PC-3 (cell line): ENCODE measurements at regions not wholly inside any gene's neighbourhood (a gene's known extent, or its start where the extent isn't known, plus 50 kb on each side); places are given as distances from the start of the nearest gene placed in this dataset.

Source experiments
- ATAC-seq: fragments of 200-7000 bp; cut with Tn5 transposase; 2 replicates; pipeline ENCODE4 v1.9.1; 2020; ENCODE audit warnings: mild to moderate bottlenecking, moderate library complexity
- BruUV-seq: library from RNA; stranded (reverse); fragments of 400-500 nt; replicated peaks from 2 replicates; lab custom pipeline; 2021; lab: Mats Ljungman, UMichigan
- CTCF ChIA-PET: fragments of 300-600 bp; sonication (Branson Sonifier 250); formaldehyde crosslinking; loops from one replicate; lab custom pipeline; 2022; ENCODE audit warnings: antibody characterized with exemption; lab: Charles Lee
- POLR2A ChIA-PET: fragments of 300-600 bp; sonication (Branson Sonifier 250); formaldehyde crosslinking; loops from one replicate; lab custom pipeline; 2022; ENCODE audit warnings: antibody characterized with exemption; ENCODE audit not compliant: unreplicated experiment; lab: Charles Lee
- DNase-seq: peaks from one replicate; pipeline ENCODE4 v3.0.0-alpha.2; 2015
- H2AFZ ChIP-seq: fragments of 300-600 bp; sonication (generic); 2 replicates; pipeline ENCODE4 v1.6.0; 2016; ENCODE audit warnings: antibody characterized with exemption, low read length
- H3F3A ChIP-seq: fragments of 300-600 bp; sonication (generic); one replicate; pipeline ENCODE4 v1.6.0; 2017; ENCODE audit warnings: antibody characterized with exemption, low read length, control low read depth, mild to moderate bottlenecking; ENCODE audit not compliant: unreplicated experiment
- H3K27ac ChIP-seq: fragments of 300-600 bp; sonication (generic); 2 replicates; pipeline ENCODE4 v1.5.1; 2016; ENCODE audit warnings: mild to moderate bottlenecking, low read length
- H3K27me3 ChIP-seq: fragments of 300-600 bp; sonication (generic); 2 replicates; pipeline ENCODE4 v1.6.1; 2016; ENCODE audit warnings: low read length, mixed read lengths
- H3K36me3 ChIP-seq: fragments of 300-600 bp; sonication (generic); 2 replicates; pipeline ENCODE4 v1.6.1; 2016; ENCODE audit warnings: low read depth, mixed run types, low read length, mixed read lengths
- H3K4me1 ChIP-seq: fragments of 300-600 bp; sonication (generic); 2 replicates; pipeline ENCODE4 v1.5.1; 2016; ENCODE audit warnings: low read length; ENCODE audit not compliant: insufficient read depth
- H3K4me2 ChIP-seq: fragments of 300-600 bp; sonication (generic); 2 replicates; pipeline ENCODE4 v1.6.0; 2016; ENCODE audit warnings: low read length
- H3K4me3 ChIP-seq: fragments of 300-600 bp; sonication (generic); 2 replicates; pipeline ENCODE4 v1.5.1; 2016; ENCODE audit warnings: mild to moderate bottlenecking, low read length, mixed read lengths
- H3K79me2 ChIP-seq: fragments of 300-600 bp; sonication (generic); 2 replicates; pipeline ENCODE4 v1.6.1; 2017; ENCODE audit warnings: low read length, mixed read lengths
- H3K9ac ChIP-seq: fragments of 300-600 bp; sonication (generic); 2 replicates; pipeline ENCODE4 v1.6.0; 2016; ENCODE audit warnings: mild to moderate bottlenecking, low read length
- H3K9me2 ChIP-seq: fragments of 300-600 bp; sonication (generic); replicated peaks from 2 replicates; pipeline ENCODE4 v1.6.1; 2016; ENCODE audit warnings: mixed run types, low read length, mixed read lengths
- H3K9me3 ChIP-seq: fragments of 300-600 bp; sonication (generic); 2 replicates; pipeline ENCODE4 v1.6.1; 2016; ENCODE audit warnings: low read length, mixed read lengths
- H4K20me1 ChIP-seq: fragments of 300-600 bp; sonication (generic); 2 replicates; pipeline ENCODE4 v1.6.1; 2016; ENCODE audit warnings: low read length, mixed read lengths
- CTCF ChIP-seq: fragments of 300-600 bp; sonication (generic); conservative IDR thresholded peaks from 2 replicates; pipeline ENCODE4 v1.5.1; 2017; ENCODE audit warnings: antibody characterized with exemption, low read depth, mild to moderate bottlenecking, low read length
- EZH2 ChIP-seq: fragments of 300-600 bp; sonication (generic); IDR thresholded peaks from one replicate; pipeline ENCODE4 v1.6.1; 2017; ENCODE audit warnings: antibody characterized with exemption, mild to moderate bottlenecking, low read length; ENCODE audit not compliant: unreplicated experiment
- EZH2phosphoT487 ChIP-seq: fragments of 300-600 bp; sonication (generic); IDR thresholded peaks from 2 replicates; pipeline ENCODE4 v1.6.1; 2018; ENCODE audit warnings: mild to moderate bottlenecking, antibody characterized with exemption, low read length, borderline replicate concordance
- intact Hi-C: fragments of 100-400 bp; cut with micrococcal nuclease; formaldehyde crosslinking; loops from 2 replicates; pipeline ENCODE4 v1.9.0; 2023

- H3K9me2 ChIP-seq: no peaks in the 10 kb centered on the region
- DNase-seq (no peak), ATAC-seq (no peak)
- no TSS peak for BruUV-seq
- H3K9me3 ChIP-seq: no peaks in the 10 kb centered on the region
- no peaks in the 10 kb centered on the region for H3K79me2 ChIP-seq
- no peak overlapping the region for H2AFZ ChIP-seq
- POLR2A ChIA-PET: no interaction called here
- no peak overlapping the region for H3K4me3 ChIP-seq
- H3F3A ChIP-seq: no peaks in the 10 kb centered on the region
- H3K4me1 ChIP-seq: no peaks in the 10 kb centered on the region
- H3K27me3 ChIP-seq: peaks cover 32% of the 10 kb centered on the region
- no peak overlapping the region for H3K4me2 ChIP-seq
- no peak overlapping the region for H3K9ac ChIP-seq
- CTCF ChIA-PET: no interaction called here
- intact Hi-C loops: no loop called here
- TF ChIP-seq CTCF (no peak), EZH2phosphoT487 (no peak), EZH2 (no peak)
- no peaks in the 10 kb centered on the region for H4K20me1 ChIP-seq
- no peak overlapping the region for H3K27ac ChIP-seq
- no peaks in the 10 kb centered on the region for H3K36me3 ChIP-seq
Observed at GRCh38 chr15:72840114-72840513, 56.6 kb upstream of the ADPGK start.

GRCh38 chr15:72838311-72838731, 54.8 kb upstream of the ADPGK start:
- no peak overlapping the region for H3K27ac ChIP-seq
- no peak for ATAC-seq
- H3K9me2 ChIP-seq: no peaks in the 10 kb centered on the region
- no peak overlapping the region for H3K9ac ChIP-seq
- H3K4me1 ChIP-seq: no peaks in the 10 kb centered on the region
- BruUV-seq: no TSS peak
- intact Hi-C loops: no loop called here
- H3F3A ChIP-seq: no peaks in the 10 kb centered on the region
- H3K36me3 ChIP-seq: no peaks in the 10 kb centered on the region
- H3K4me3 ChIP-seq: no peak overlapping the region
- CTCF ChIA-PET: no interaction called here
- DNase-seq: no peak
- no peak overlapping the region for H3K4me2 ChIP-seq
- no peaks in the 10 kb centered on the region for H4K20me1 ChIP-seq
- H2AFZ ChIP-seq: no peak overlapping the region
- POLR2A ChIA-PET: no interaction called here
- TF ChIP-seq EZH2 (no peak), CTCF (no peak), EZH2phosphoT487 (no peak)
- H3K27me3 ChIP-seq: peaks cover 35% of the 10 kb centered on the region
- H3K79me2 ChIP-seq: no peaks in the 10 kb centered on the region
- no peaks in the 10 kb centered on the region for H3K9me3 ChIP-seq

GRCh38 chr15:72836676-72837330, 53.2 kb upstream of the ADPGK start:
- POLR2A ChIA-PET: interaction anchor here (0.7 kb wide), 1 partner anchor 1073 kb away, joined by 4 read pairs; no protein-coding TSS in a partner anchor
- ATAC-seq: no peak
- CTCF ChIA-PET: interaction anchor here (0.5 kb wide), 1 partner anchor 211 kb away, joined by 7 read pairs; no protein-coding TSS in a partner anchor

More at GRCh38 chr15:72836676-72837330, 53.2 kb upstream of the ADPGK start:
- Histone ChIP-seq H4K20me1 (no peaks in the 10 kb centered on the region), H3F3A (no peaks in the 10 kb centered on the region), H3K79me2 (no peaks in the 10 kb centered on the region), H3K36me3 (no peaks in the 10 kb centered on the region), H3K9me3 (no peaks in the 10 kb centered on the region), H3K27me3 (peaks cover 40% of the 10 kb centered on the region), H3K4me1 (no peaks in the 10 kb centered on the region), H3K4me3 (no peak overlapping the region), H3K27ac (no peak overlapping the region), H3K9me2 (no peaks in the 10 kb centered on the region), H2AFZ (no peak overlapping the region), H3K4me2 (no peak overlapping the region), H3K9ac (no peak overlapping the region)
- BruUV-seq: no TSS peak
- DNase-seq: no peak
- intact Hi-C loops: no loop called here
- TF ChIP-seq EZH2 (no peak), CTCF (no peak), EZH2phosphoT487 (no peak)
